H1 (cell line): ENCODE measurements at regions not wholly inside any gene's neighbourhood (a gene's known extent, or its start where the extent isn't known, plus 50 kb on each side); places are given as distances from the start of the nearest gene placed in this dataset.

ENCODE experiments used
- CHD7 ChIP-seq: fragments of 300-600 bp; sonication (generic); IDR thresholded peaks from 2 replicates; pipeline ENCODE4 v1.7.1; 2012; ENCODE audit warnings: low read length, moderate library complexity, mild to moderate bottlenecking, inconsistent platforms; ENCODE audit not compliant: insufficient replicate concordance
- CREB1 ChIP-seq: IDR thresholded peaks from 2 replicates; pipeline ENCODE4 v1.6.1; 2012; ENCODE audit warnings: inconsistent platforms
- EP300 ChIP-seq, 2 experiments: IDR thresholded peaks; 1 replicate in 1 of 2; 2 replicates in 1 of 2; pipeline ENCODE4 v1.6.1; 2011 to 2012; ENCODE audit warnings: low read depth in 2 of 2, low read length in 2 of 2, mild to moderate bottlenecking in 2 of 2, borderline replicate concordance in 1 of 2, inconsistent platforms in 1 of 2, moderate library complexity in 1 of 2
- HDAC2 ChIP-seq, 2 experiments: fragments of 300-600 bp in 1 of 2; sonication (generic) in 1 of 2; IDR thresholded peaks; 2 replicates each; pipeline ENCODE4 v1.6.1; 2011 to 2012; ENCODE audit warnings: low read depth in 2 of 2, low read length in 2 of 2, mild to moderate bottlenecking in 2 of 2, moderate library complexity in 2 of 2, borderline replicate concordance in 1 of 2, inconsistent platforms in 1 of 2
- MAFK ChIP-seq: IDR thresholded peaks from 2 replicates; pipeline ENCODE4 v1.6.1; 2012; ENCODE audit warnings: low read depth, mild to moderate bottlenecking, improper control_type of control experiment, low read length
- PHF8 ChIP-seq: fragments of 200-600 bp; sonication (generic); conservative IDR thresholded peaks from 2 replicates; pipeline ENCODE4 v1.7.1; 2012; ENCODE audit warnings: low read depth, mild to moderate bottlenecking, inconsistent platforms, low read length, moderate library complexity
- POLR2A ChIP-seq, 2 experiments: IDR thresholded peaks; 1 replicate in 1 of 2; 2 replicates in 1 of 2; pipeline ENCODE4 v1.6.1; 2011; ENCODE audit warnings: low read depth in 2 of 2, low read length in 2 of 2, mild to moderate bottlenecking in 2 of 2; ENCODE audit errors: control extremely low read depth in 1 of 2
- SIX5 ChIP-seq: IDR thresholded peaks from 2 replicates; pipeline ENCODE4 v1.6.1; 2011; ENCODE audit warnings: mild to moderate bottlenecking, low read depth, low read length
- TBP ChIP-seq: IDR thresholded peaks from 2 replicates; pipeline ENCODE4 v1.6.1; 2011; ENCODE audit warnings: low read depth, low read length, improper control_type of control experiment
- ZNF274 ChIP-seq: IDR thresholded peaks from 2 replicates; pipeline ENCODE4 v1.7.0; 2012; ENCODE audit warnings: low read length, borderline replicate concordance; ENCODE audit errors: extremely low read depth
- TF ChIP-seq, protein P1 (sequence below): IDR thresholded peaks from 2 replicates; pipeline ENCODE4 v1.6.1; 2012; ENCODE audit warnings: low read length, inconsistent platforms

DNA sequence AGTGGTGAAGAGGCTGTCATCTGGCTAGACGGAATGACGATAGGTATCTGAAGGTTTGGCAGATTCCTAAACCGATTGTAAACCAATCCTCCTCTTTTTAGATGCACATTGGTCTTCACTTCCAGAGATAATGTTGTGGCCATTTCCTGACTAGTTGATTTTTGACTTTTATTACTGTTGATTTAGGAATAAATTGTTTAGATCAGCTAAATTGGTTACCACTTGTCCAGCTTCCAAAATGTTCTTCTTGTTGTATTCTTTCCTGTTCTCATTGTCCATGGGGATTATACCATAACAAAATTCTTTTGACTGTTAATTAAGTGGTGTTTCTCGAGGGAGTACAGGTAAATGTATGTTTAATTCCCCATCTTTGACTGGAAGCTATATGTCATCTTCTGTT, 119.7 kb downstream of the MACROH2A1 start (continued):
- TF ChIP-seq CHD7 (no peak), PHF8 (no peak), CREB1 (no peak), ZNF274 (no peak), HDAC2 (IDR thresholded peaks at IDR 0.05; ENCODE audit: borderline replicate concordance in 1 of 2, low read depth in 2 of 2, low read length in 2 of 2) (no peak), EP300 (IDR thresholded peaks at IDR 0.05; ENCODE audit: borderline replicate concordance in 1 of 2, low read depth in 2 of 2, low read length in 2 of 2) (no peak), MAFK (no peak), TBP (no peak), SIX5 (no peak), POLR2A (IDR thresholded peaks at IDR 0.05; ENCODE audit: control extremely low read depth in 1 of 2, low read depth in 2 of 2, low read length in 2 of 2) (no peak)
- TF ChIP-seq, protein P1, sequence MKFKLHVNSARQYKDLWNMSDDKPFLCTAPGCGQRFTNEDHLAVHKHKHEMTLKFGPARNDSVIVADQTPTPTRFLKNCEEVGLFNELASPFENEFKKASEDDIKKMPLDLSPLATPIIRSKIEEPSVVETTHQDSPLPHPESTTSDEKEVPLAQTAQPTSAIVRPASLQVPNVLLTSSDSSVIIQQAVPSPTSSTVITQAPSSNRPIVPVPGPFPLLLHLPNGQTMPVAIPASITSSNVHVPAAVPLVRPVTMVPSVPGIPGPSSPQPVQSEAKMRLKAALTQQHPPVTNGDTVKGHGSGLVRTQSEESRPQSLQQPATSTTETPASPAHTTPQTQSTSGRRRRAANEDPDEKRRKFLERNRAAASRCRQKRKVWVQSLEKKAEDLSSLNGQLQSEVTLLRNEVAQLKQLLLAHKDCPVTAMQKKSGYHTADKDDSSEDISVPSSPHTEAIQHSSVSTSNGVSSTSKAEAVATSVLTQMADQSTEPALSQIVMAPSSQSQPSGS, result no peak
